Suprapubic skin (tissue), 4 donors: ENCODE measurements at regions not wholly inside any gene's neighbourhood (a gene's known extent, or its start where the extent isn't known, plus 50 kb on each side); places are given as distances from the start of the nearest gene placed in this dataset.
A peak's percentile ranks its signal among the peaks of the same experiment; 100 is the strongest.

Experiments used
- DNase-seq, 2 donors: peaks; one replicate each; pipeline ENCODE4 v3.0.0-alpha.2; 2019; ENCODE audit warnings: low spot score in 2 of 2
- H3K27ac ChIP-seq: fragments of 200-600 bp; sonication (generic); one replicate; pipeline ENCODE4 v1.5.1; 2019
- H3K27me3 ChIP-seq: fragments of 200-600 bp; sonication (generic); one replicate; pipeline ENCODE4 v1.5.1; 2019
- H3K36me3 ChIP-seq: fragments of 200-600 bp; sonication (generic); one replicate; pipeline ENCODE4 v1.5.1; 2019
- H3K4me1 ChIP-seq: fragments of 200-600 bp; sonication (generic); one replicate; pipeline ENCODE4 v1.5.1; 2019
- H3K4me3 ChIP-seq: fragments of 200-600 bp; sonication (generic); one replicate; pipeline ENCODE4 v1.5.1; 2019; ENCODE audit warnings: mild to moderate bottlenecking
- H3K9me3 ChIP-seq: fragments of 200-600 bp; sonication (generic); one replicate; pipeline ENCODE4 v1.5.1; 2019
- EP300 ChIP-seq: sonication (generic); formaldehyde crosslinking; IDR thresholded peaks from one replicate; pipeline ENCODE4 v1.6.1; 2017; ENCODE audit warnings: antibody characterized with exemption
- POLR2A ChIP-seq, 2 donors: fragments of 450-650 bp; IDR thresholded peaks; one replicate each; pipeline ENCODE4 v1.6.1; 2017; ENCODE audit warnings: antibody characterized with exemption in 2 of 2, mild to moderate bottlenecking in 2 of 2, moderate library complexity in 2 of 2
- POLR2AphosphoS5 ChIP-seq, 3 donors: sonication (generic); formaldehyde crosslinking; IDR thresholded peaks; one replicate each; pipeline ENCODE4 v1.6.1; 2017; ENCODE audit warnings: antibody characterized with exemption in 3 of 3
- WGBS: methylation state at CpG from one replicate; pipeline ENCODE4 v1.1.5; 2018; 5-methylcytosine and 5-hydroxymethylcytosine counted together
- TF ChIP-seq, protein P1 (sequence below), 2 donors: fragments of 200-600 bp in 1 of 2; fragments of 450-650 bp in 1 of 2; sonication (generic) in 1 of 2; IDR thresholded peaks; one replicate each; pipeline ENCODE4 v1.5.1; 2016 to 2019; ENCODE audit warnings: antibody characterized with exemption in 2 of 2, mild to moderate bottlenecking in 1 of 2, moderate library complexity in 1 of 2

DNA sequence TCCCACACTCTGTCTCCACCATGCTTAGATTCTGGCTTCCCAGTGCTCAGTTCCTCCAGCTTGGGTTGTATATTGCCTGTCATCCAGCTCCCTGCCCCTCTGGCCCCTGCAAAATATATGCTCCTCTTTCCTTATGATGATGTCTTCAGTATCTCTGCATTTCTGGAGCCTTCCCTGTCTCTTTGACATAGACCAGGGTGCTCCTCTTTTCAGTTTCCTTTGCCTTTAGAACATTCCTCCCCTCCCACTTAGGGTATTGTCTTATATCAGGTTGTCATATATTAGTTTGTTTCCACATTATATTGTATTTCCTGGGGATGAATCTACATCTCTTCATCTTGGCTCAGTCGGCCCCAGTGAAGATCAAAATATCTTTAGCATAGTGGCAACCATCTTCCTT is 526.4 kb downstream of the MID1IP1 start:
- no peaks in the 10 kb centered on the region for H3K36me3 ChIP-seq
- no peak overlapping the region for H3K4me3 ChIP-seq
- DNase-seq: no peak
- 93% methylated on average over 1 of the region's 1 CpG for WGBS
- H3K27ac ChIP-seq: no peak overlapping the region
- no peaks in the 10 kb centered on the region for H3K9me3 ChIP-seq
- TF ChIP-seq, protein P1, sequence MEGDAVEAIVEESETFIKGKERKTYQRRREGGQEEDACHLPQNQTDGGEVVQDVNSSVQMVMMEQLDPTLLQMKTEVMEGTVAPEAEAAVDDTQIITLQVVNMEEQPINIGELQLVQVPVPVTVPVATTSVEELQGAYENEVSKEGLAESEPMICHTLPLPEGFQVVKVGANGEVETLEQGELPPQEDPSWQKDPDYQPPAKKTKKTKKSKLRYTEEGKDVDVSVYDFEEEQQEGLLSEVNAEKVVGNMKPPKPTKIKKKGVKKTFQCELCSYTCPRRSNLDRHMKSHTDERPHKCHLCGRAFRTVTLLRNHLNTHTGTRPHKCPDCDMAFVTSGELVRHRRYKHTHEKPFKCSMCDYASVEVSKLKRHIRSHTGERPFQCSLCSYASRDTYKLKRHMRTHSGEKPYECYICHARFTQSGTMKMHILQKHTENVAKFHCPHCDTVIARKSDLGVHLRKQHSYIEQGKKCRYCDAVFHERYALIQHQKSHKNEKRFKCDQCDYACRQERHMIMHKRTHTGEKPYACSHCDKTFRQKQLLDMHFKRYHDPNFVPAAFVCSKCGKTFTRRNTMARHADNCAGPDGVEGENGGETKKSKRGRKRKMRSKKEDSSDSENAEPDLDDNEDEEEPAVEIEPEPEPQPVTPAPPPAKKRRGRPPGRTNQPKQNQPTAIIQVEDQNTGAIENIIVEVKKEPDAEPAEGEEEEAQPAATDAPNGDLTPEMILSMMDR (IDR thresholded peaks at IDR 0.05): no peak
- no peak for TF ChIP-seq POLR2A (IDR thresholded peaks at IDR 0.05)
- no peak for TF ChIP-seq EP300
- TF ChIP-seq POLR2AphosphoS5 (IDR thresholded peaks at IDR 0.05): no peak
- H3K27me3 ChIP-seq: no peaks in the 10 kb centered on the region
- H3K4me1 ChIP-seq: no peaks in the 10 kb centered on the region

GRCh38 chrX:39328661-39329060 is 527.4 kb downstream of the MID1IP1 start:
- WGBS: 72% methylated on average over 4 of the region's 4 CpGs
- no peaks in the 10 kb centered on the region for H3K9me3 ChIP-seq
- no peak overlapping the region for H3K27ac ChIP-seq
- no peaks in the 10 kb centered on the region for H3K4me1 ChIP-seq
- H3K27me3 ChIP-seq: no peaks in the 10 kb centered on the region
- no peak for DNase-seq
- TF ChIP-seq, protein P1 (IDR thresholded peaks at IDR 0.05): no peak
- TF ChIP-seq POLR2AphosphoS5 (IDR thresholded peaks at IDR 0.05) (no peak), EP300 (no peak)
- H3K4me3 ChIP-seq: no peak overlapping the region
- H3K36me3 ChIP-seq: no peaks in the 10 kb centered on the region

DNA sequence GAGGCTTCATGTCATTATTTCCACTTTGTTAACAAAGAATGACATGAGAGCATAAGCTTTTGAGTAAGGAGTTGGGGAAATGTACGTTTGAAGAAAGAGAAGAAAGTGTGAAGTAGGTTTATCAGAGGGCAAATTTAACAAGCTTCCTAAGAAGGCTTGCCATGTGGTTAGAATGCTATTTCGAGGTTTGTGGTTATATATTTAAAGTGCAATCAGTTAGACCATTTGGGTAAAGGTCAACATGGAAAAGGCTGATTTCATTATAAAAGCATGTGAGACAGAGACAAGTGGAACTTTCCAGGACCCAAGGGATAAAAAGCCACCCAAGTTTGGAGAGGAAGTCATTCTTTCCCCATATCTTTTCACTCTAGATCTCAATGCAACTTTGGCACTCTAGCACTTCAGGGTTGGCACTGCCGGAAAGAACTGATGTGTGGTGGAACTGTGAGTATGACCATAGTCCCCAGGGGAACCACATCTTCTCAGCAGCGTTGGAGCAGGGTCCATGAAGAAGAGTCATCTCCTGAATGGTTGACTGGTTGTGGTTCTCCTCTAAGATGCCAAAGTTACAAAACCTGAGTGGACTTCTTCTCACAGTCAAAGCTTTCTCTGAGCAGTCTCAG is 529.9 kb downstream of the MID1IP1 start:
- no peaks in the 10 kb centered on the region for H3K36me3 ChIP-seq
- WGBS: 63% methylated on average over 4 of the region's 4 CpGs

DNA sequence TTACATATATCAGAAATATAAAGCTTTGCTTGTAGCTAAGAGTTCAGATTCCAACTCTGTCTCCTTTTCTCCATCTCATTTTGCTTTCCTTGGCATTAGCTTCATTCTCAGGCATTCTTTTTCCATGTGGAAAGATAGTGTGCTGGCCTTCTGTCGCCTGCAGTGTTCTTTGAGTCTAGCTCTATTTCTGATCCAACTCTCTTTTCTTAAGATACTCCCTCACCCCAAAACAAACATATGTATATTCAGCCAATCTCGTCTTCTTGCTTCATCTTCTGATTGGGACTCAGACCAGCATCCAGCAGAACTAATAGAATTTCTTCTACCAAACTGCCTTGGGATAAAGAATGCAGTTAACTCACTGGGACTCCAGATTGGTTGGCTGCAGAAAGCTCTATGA is 532.2 kb downstream of the MID1IP1 start:
- no peaks in the 10 kb centered on the region for H3K27me3 ChIP-seq
- H3K9me3 ChIP-seq: no peaks in the 10 kb centered on the region
- TF ChIP-seq, protein P1 (IDR thresholded peaks at IDR 0.05): no peak
- TF ChIP-seq POLR2AphosphoS5 (IDR thresholded peaks at IDR 0.05) (no peak), EP300 (no peak), POLR2A (IDR thresholded peaks at IDR 0.05) (no peak)
- no peak for DNase-seq
- WGBS: 67% methylated on average over 2 of the region's 2 CpGs
- H3K27ac ChIP-seq: no peak overlapping the region
- H3K4me1 ChIP-seq: peaks cover 13% of the 10 kb centered on the region
- H3K36me3 ChIP-seq: no peaks in the 10 kb centered on the region
- no peak overlapping the region for H3K4me3 ChIP-seq

More for the DNA sequence above, 529.9 kb downstream of the MID1IP1 start:
- Histone ChIP-seq H3K4me1 (peaks cover 3% of the 10 kb centered on the region), H3K27me3 (no peaks in the 10 kb centered on the region), H3K4me3 (no peak overlapping the region), H3K27ac (no peak overlapping the region), H3K9me3 (no peaks in the 10 kb centered on the region)
- DNase-seq: no peak
- TF ChIP-seq POLR2A (IDR thresholded peaks at IDR 0.05) (no peak), POLR2AphosphoS5 (IDR thresholded peaks at IDR 0.05) (no peak), EP300 (no peak)
- TF ChIP-seq, protein P1 (IDR thresholded peaks at IDR 0.05): no peak

DNA sequence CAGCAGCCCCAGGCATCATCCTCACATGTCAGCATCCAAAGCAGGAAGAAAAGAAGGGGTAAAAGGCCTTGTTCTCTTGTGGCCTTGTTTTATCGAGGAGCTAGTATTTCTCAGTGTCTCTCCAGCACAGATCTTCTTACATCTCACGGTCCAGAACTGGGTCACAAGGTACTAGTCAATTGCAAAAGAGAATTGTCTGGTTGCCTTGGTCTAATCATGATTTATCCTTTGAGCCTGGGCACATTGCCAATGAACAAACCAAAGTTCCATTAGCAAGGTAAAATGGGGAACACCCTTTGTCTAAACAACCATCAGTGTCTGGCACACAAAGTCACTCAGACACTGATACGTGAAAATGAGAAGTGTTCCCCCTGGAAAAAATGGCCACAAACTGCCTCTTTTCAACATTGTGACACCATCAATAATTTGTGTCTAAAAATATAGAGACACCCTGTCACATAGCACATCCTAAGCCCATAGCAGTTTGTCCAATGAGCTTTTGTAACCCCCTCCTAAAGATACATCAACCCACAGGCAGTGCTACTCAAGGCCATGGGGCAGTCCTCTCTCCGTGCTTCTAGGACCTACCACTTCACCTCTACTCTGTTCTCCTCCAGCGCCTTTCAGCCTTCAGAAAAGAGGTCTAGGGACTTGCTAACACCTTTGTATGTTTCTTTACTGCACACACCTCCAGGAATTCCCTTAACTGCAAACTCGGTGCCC is 534.4 kb downstream of the MID1IP1 start:
- no peaks in the 10 kb centered on the region for H3K9me3 ChIP-seq
- WGBS: 80% methylated on average over 6 of the region's 6 CpGs
- DNase-seq: no peak
- no peak overlapping the region for H3K4me3 ChIP-seq
- no peaks in the 10 kb centered on the region for H3K27me3 ChIP-seq
- no peaks in the 10 kb centered on the region for H3K36me3 ChIP-seq
- peak overlapping the region; percentile 64 for H3K27ac ChIP-seq
- TF ChIP-seq POLR2AphosphoS5 (IDR thresholded peaks at IDR 0.05) (no peak), POLR2A (IDR thresholded peaks at IDR 0.05) (no peak), EP300 (no peak)
- TF ChIP-seq, protein P1 (IDR thresholded peaks at IDR 0.05): no peak
- H3K4me1 ChIP-seq: peaks cover 13% of the 10 kb centered on the region
